GM18499 (cell line): ENCODE measurements at regions not wholly inside any gene's neighbourhood (a gene's known extent, or its start where the extent isn't known, plus 50 kb on each side); places are given as distances from the start of the nearest gene placed in this dataset.
"Not testable (repeated sequence)": the region's sequence is repeated elsewhere in the genome, so short reads cannot be mapped to it uniquely, and the experiment has no call there.

Experiments
- ATAC-seq: cut with Tn5 transposase; IDR thresholded peaks from one replicate; pipeline ENCODE4 v1.9.1; 2021; ENCODE audit warnings: moderate number of reproducible peaks; ENCODE audit not compliant: insufficient read depth, unreplicated experiment

DNA sequence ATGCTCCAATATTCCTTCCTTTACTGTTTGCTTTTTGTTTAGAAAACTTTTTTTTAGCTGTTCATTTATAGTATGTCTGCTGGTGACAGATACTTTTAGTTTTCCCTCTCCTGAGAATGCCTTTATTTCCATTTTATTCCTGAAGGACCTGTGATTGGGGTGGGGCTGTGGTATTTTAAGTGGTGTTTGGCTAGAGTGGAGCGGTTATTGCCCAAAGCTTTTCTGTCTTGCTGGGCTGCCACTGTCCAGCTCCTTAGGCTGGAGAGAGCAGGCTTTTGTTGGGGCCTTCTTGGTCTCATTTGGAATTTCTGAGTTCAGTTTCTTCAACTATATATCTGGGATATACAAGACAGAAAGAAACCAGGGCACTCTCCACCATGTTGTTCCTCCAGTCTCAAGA lies 160.0 kb upstream of the PLGLB2 start:
- ATAC-seq = not testable (repeated sequence)

DNA sequence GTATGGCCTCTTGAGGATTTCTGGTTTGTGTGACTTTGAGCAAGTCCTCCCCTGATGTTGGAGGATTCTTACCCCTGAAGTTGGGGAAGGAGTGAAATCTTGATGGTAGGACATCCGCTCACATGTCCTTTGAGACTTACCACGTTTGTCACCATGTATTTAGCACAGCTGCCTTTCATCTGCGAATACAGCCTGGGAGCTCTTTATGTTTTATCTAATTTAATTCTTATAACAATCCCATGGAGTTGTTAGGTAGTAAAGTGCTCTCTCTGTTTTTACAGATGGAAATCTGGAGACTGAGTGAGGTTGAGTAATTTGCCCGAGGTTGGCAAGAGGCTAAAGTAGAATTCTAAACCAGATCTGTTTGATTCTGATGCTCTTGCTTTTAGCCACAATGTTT lies 154.9 kb upstream of the PLGLB2 start:
- ATAC-seq = not testable (repeated sequence)

DNA sequence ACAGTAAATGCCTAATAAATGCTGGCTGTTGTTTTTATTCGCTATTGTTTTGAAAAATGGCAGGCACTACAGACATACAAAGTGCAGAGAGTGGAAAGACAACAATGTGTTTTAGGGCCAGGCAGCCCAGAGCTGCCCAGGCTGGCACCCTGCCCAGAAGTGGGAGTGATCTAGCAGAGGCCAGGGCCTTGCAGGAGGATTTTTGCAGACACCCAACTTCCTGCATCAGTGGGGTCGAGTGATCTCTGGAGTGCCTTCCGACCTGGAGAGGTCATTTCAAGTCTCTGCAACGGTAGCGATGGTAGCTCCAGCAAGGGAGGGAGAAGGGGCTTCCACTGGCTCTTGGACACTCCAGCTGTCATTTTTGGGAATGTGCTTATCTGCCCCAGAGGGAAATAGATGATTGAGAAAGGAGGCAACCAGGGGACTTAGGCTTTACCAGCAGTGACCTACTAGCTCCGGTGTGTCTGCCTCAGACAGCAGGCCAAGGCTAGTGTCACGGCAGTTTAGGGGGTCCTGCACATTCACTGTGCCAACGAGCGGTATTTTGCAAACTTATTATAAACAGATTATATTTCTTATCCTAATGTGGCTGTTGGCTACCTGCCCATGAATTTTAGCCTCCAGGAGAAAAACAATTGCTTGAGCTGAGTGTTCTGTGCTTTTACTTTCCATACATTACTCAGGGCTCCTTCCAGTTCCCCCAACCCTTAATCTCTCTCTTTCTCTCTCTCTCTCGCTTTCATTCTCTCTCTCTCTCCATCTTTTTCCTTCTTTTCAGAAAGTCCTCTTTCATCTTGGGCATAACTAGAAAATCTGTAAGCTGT lies 153.9 kb upstream of the PLGLB2 start:
- ATAC-seq = not testable (repeated sequence)

DNA sequence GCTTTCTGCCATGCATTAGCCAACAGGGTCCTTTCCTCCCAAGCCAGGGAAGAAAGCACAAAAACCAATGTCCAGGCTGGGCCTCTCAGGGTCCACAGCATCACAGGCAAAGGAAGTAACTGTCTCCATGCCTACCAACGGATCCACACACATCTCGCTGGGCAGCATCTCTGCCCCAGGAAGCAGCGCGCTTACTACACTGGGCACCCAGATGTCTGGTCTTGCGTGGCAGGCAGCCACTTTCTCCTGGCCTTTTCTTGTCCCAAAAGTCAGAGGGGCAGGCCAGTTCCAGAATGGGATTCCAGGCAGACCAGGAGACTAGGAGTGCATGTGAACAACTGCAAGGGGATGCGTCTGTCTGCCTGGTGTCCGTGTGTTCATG lies 153.3 kb upstream of the PLGLB2 start:
- ATAC-seq = not testable (repeated sequence)

DNA sequence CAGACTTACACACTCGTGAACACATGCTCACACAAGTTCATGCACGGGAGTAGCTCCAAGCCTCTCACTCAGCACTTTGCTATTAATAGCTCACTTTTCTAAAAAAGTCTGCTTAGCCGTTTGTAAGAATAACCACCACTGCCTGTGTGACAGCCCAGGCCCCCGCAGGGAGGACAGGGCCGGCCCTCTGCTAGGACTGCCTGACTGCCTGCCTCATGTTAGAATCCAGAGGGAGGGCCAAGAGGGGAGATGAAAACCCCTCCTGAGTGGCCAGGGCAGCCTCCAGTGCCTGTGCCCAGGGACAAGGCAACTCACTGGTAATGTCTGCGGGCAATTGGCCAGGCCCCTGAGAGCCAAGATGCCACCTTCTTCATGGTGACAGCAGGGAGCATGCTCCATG lies 152.9 kb upstream of the PLGLB2 start:
- not testable (repeated sequence) for ATAC-seq

DNA sequence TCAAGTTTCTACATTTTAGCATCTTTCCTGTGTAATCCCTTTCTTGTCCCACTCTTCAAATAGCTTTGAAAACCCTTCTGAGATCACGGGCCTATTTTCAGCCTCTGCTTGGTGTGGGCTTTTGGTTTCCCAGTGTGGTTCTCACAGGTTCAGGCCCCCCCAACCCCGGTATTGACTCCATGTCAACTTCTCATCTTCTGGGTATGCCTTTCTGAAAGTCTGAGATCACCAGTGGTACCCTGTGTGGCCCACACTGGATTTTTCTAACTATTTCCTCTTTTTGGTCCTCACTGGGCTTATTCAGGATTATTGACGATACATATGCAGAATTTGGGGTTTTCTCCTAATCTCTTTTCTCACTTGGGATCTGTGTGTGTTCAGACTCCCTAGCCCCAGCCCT lies 146.9 kb upstream of the PLGLB2 start:
- not testable (repeated sequence) for ATAC-seq

DNA sequence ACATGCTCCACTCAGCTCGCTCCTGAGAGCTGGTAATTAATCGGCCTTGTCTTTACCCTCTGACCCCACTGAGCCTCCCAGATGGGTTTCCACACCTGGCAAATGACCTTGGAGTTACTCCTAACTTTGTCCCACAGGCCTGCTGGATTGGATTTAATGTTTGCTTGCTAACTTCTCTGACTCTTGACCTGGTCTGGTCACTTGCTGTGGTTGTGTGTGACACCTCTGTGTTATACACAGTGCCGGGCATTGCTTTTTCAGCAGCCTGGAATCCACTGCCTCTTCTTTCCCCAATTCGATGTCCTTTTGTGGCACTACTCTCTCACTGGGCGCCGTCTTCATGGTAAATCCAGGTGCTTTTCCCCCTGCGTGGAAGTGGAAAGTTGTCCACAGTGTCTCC lies 145.8 kb upstream of the PLGLB2 start:
- not testable (repeated sequence) for ATAC-seq

DNA sequence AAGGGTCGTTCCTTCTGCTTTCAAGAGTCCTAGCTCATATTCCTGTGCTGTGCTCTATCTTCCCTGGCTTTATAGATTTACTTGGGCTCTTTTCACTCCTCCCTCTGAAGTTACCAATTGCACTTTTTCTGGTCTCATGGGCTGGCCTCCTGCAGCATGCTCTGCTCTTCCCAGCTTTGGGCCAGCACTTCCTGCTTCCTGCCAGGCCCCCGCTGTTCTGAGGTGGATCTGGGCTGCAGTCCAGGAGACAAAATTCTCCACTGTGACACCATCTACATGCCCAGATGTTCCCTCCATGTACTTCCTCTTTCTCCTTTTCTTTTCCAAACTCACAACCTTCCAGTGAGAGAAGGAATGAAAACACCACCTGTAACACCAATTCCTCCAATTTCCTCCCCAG lies 145.2 kb upstream of the PLGLB2 start:
- ATAC-seq = not testable (repeated sequence)

DNA sequence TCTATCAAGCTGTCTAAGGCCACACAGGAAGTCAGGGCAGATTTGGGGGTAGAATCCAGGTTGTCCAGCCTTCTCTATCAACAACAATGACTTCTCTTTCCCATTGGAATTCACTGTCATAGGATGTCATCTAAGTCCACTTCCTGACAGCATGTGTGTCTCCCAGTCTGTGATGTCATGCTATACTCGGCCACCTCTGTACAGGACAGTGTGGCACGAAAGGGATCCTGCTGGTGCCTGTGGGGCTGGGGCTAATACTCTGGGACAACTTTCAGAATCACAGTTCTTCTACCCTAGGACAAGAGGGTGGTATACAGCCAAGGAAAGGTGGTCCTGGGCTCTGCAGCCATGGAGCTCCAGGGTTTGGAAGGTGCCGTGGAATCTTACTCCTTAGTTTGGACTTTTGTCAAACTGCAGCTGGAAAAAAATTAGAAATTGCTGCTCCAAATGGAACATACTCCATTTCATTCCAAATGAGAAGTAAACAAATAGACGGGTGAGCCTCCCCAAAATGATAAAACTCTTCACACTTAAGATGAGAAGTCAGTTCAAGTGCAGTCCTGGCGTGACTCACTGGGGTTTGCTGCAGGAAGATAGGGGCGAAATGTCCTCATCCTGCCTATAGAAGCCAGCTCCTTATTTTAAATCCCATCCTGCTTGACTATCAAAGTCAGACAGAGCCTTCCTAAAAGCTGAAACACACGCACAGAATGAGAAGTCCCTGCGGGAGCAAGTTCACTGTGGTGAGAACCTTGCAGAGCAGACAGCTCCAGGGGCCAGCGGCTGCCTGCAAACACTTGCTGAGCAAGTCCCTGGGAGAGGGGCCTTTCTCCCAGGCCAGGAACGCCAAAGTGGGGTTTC lies 144.2 kb upstream of the PLGLB2 start:
- not testable (repeated sequence) for ATAC-seq

DNA sequence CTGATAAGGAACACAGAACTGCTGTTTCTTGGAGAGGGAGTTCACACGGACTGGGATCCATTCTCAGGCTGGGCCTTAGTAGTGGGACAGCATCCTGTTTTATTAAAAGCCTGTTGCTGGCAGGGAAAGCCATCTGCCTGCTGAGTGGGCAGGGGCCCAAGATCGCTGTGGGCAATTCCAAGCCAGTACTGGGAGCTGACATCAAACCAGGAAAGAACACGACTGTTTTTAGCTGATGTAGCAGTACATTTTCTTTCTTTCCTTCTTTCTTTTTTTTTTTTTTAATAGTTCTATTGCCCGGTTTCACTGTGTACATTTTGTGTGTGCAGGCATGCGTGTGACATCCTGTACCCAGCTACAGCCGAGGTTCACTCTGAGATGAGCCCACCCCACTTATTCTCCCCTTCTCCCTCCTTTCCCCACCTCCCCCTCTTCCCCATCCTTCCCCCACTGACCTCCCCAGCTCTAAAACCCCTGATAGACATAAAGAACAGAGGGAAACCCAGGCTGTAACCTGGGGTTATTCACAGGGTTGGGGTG lies 143.5 kb upstream of the PLGLB2 start:
- ATAC-seq = not testable (repeated sequence)

DNA sequence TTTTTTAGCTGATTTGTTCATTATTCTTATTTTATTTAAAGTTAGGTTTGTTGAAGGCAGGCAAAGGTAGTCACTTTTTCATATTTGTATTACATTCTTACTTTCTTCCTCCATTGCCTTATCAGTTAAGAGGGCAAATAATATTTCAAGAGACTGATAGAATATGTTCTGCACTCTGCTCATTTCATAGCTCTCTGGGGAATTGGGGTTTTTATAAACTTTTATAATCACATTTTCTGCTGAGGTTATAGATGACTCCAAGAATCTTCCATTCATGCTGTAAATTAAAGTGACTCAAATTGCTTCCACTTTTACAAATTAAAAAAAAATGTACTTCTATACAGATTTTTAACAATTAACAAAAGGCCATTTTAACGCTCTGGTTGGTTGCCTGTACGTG lies 142.9 kb upstream of the PLGLB2 start:
- ATAC-seq = not testable (repeated sequence)

DNA sequence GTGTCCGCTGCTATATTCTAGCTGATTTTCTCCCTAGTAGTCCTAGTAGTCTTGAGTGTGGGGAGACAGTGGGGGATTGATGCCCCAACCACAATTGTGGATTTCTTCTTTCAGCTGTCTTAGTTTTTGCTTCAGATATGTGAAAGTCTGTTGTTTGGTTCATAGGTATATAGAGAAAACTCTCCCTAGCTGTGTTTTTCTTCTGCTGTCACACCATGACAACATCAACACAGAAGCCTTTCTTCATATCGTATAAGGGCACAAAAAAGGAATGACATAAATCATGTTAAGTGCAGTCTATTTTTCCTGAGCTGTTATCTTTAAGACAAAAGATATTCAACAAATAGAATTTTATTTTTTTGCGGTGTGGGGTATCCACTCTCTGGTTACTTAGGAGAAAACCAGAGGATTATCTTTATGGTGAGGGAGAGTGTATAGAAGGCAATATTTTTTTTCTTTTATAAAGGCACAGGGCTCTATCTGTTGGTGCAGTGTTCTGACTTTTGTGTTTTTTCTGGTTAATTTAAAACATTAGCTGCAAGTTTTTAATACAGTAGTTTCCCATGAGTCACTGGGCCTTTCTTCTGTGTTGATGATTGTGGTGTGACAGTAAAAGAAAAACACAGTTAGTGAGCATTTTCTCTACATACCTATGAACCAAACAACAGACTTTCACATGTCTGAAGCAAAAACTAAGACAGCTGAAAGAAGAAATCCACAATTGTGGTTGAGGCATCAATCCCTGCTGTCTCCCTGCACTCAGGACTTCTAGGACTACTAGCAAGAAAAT lies 139.3 kb upstream of the PLGLB2 start:
- not testable (repeated sequence) for ATAC-seq

DNA sequence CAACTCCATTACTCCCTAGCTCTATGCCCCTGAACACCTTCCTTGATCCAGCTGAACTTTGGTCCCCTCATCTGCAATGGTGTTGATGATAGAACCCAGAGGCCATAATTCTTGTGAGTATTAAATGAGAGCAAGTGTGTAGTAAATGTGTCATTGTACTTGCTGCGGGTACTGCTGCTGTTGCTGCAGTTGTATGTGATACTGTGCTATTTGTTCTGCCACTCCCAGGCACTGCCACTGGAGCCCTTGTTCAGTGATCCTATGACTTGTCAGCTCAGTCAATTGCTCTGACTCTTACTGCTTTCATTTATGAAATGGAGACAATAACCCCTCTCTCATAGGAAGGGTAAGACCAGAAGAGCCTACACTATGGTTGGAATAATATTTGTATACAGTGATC lies 136.9 kb upstream of the PLGLB2 start:
- ATAC-seq = not testable (repeated sequence)

DNA sequence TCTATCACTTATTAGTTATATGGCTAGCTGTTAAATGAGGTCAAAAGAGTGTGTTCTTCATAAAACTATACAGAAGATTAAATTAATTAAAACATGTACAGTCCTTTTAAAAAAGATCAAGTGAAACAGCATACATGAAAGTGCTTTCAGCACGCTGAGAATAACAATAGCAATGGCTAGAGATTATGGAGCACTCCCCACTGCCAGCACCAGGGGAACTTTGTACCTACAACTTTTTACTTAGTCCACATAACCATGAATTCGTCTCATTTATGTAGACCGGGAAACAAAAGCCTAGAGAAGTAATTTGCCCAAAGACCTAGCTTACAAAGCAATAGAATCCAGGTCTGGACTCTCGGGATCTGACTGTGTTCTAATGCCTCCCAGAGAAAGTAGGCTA lies 136.5 kb upstream of the PLGLB2 start:
- not testable (repeated sequence) for ATAC-seq

DNA sequence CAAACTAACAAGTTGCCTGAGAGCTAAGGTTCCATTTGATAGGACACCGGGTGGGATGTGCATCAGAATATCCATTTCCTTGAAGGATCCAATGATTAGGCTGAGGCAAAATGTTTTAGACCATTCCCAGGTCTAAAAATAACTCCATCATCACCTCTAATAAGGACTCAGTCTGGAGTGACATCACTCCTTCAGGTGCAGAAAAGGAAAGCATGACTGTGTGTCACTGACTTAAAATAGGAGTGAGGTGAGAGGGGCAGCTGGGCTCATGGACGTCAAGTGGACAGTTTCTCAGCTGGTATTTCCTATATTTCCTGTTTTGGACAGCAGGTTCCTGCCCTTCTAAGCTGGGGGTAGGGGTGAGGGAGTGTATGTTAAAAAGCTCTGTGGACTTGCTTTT lies 135.9 kb upstream of the PLGLB2 start:
- not testable (repeated sequence) for ATAC-seq

DNA sequence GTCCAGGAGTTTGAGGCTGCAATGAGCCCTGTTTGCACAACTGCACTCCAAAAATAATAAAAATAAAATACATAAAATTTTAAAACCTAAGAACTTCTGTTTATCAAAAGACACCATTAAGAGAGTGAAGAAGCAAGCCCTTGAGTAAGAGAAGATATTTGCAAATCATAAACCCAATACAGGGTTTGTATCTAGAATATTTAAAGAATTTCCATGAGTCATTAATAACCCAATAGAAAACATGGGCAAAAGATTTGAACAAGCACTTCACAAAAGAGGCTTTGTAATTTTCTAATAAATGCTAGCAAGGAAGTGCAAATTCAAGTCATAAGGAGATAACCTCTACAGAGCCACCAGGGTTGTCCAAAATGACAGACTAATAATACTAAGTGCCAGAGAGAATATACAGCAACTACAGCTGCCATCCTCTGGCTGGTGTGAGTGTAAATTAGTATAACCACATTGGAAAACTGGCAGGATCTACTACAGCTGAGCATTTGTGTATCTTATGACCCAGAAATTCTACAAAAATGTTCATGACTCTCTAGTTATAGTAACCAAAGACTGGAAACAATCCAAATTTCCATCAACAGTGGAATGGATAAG lies 133.0 kb upstream of the PLGLB2 start:
- ATAC-seq = not testable (repeated sequence)

DNA sequence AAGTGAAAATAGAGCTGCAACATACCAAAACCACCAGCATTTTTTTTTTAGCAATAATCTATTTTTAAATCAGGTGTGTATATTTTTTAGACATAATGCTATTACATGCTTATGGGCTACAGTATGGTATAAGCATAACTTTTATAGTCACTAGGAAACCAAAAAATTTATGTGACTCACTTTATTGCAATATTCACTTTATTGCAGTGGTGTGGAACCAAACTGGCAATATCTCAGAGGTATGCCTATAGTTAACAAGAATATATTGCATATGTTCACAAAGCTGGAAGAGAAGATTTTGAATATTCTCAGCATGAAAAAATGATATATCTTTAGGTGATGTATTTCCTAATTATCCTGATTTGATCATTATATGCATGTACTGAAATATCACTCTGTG lies 128.8 kb upstream of the PLGLB2 start:
- not testable (repeated sequence) for ATAC-seq

DNA sequence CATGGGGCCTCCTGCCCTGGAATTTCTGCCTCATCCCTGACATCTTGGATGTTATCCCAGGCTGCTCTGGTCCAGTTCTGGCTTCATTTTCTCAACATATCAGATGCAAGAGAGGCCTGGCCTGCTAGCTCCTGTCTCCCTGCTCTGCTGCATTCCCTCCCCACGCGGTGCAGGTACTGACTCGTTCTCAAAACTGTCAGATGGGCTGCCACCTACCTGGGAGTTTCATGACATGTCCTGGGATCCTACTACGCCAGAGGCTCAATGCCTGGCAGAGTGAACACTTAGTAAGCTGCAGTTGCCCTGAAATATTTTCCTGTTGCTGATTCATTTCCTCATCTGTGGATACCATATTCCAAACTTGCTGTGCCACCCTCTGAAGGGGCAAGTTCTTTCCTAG lies 126.7 kb upstream of the PLGLB2 start:
- not testable (repeated sequence) for ATAC-seq

DNA sequence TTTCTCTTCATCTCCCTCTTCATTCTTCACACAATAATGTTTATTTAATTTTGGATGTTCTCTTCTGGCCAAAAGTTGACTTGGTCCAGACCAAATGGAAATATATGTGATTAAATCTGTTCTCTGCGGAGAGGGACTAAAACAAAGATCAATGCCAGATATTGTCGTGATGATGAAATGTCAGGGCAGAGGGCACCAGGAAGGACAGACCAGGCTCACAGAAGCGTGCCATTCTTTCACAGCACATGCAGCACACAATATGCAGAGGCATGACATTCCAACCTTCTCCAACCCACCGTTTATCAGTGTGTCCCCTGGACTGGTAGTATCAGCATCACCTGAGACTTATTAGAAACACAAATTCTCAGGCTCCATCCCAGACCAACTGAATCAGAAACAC lies 125.2 kb upstream of the PLGLB2 start:
- ATAC-seq = not testable (repeated sequence)
